Fibroblast of the aortic adventitia (primary cell): ENCODE measurements at regions not wholly inside any gene's neighbourhood (a gene's known extent, or its start where the extent isn't known, plus 50 kb on each side); places are given as distances from the start of the nearest gene placed in this dataset.

Experiments
- DNase-seq: peaks from one replicate; pipeline ENCODE4 v3.0.0-alpha.2; 2010; ENCODE audit warnings: low read depth
- H3K4me3 ChIP-seq: 2 replicates; pipeline ENCODE4 v1.5.1; 2011; ENCODE audit warnings: low read depth, mild to moderate bottlenecking, control low read depth, low read length, moderate library complexity
- CTCF ChIP-seq: IDR thresholded peaks from 2 replicates; pipeline ENCODE4 v1.5.1; 2011; ENCODE audit warnings: mild to moderate bottlenecking, low read length, control low read depth, inconsistent platforms; ENCODE audit not compliant: insufficient read depth

- no peak overlapping the region for H3K4me3 ChIP-seq
- no peak for TF ChIP-seq CTCF
- no peak for DNase-seq
These were observed 143.3 kb downstream of the IRS1 start for GRCh38 chr2:226656367-226656766.

- TF ChIP-seq CTCF: no peak
- H3K4me3 ChIP-seq: no peak overlapping the region
- peak; percentile 45 for DNase-seq
These were observed 143.7 kb downstream of the IRS1 start for GRCh38 chr2:226655871-226656270.

- DNase-seq: peak; percentile 40
- H3K4me3 ChIP-seq: no peak overlapping the region
- no peak for TF ChIP-seq CTCF
These were observed 146.4 kb downstream of the IRS1 start for GRCh38 chr2:226652983-226653765.

- H3K4me3 ChIP-seq: no peak overlapping the region
- TF ChIP-seq CTCF: no peak
- peak; percentile 94 for DNase-seq
These were observed 147.3 kb downstream of the IRS1 start for GRCh38 chr2:226652369-226652768.

GRCh38 chr2:226649871-226650660 is 149.6 kb downstream of the IRS1 start:
- no peak for TF ChIP-seq CTCF
- peak; percentile 97 for DNase-seq
- no peak overlapping the region for H3K4me3 ChIP-seq

- DNase-seq: no peak
- no peak overlapping the region for H3K4me3 ChIP-seq
- TF ChIP-seq CTCF: no peak
These were observed 150.4 kb downstream of the IRS1 start for GRCh38 chr2:226649201-226649600.
